ENCODE measurements at regions not wholly inside any gene's neighbourhood (a gene's known extent, or its start where the extent isn't known, plus 50 kb on each side); places are given as distances from the start of the nearest gene placed in this dataset.

DNA sequence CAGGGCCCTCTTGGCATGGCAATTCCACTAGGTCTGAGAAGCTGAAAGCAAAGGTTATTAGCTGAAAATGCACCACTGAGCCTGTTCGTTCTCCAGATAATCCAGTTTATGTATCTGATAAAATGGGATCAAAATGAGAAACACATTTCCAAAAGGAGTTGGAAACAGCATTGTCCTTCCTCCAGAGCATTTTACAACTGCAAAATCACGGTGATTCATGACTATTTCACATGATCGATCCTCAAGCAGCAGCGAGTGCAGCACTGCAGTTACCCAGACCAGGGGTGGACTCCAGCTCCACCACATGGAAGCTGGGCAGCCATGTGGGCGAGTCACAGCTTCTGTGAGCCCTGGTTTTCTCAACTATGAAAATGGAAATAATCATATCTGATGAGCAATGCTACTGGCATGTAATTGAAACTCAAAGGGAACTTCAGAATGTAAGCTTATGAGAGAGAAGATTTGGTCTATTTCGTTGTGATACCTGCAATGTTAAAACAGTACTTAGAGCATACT is 78.7 kb upstream of the MSX1 start:
- no peak for FAIRE-seq
- Histone ChIP-seq H4K20me1 (ENCODE audit: control insufficient read depth, extremely low read depth, insufficient read depth, low read length) (no peaks in the 10 kb centered on the region), H3K9me3 (ENCODE audit: control insufficient read depth, low read depth, low read length) (no peaks in the 10 kb centered on the region), H3K27me3 (ENCODE audit: control insufficient read depth, extremely low read depth, insufficient read depth, low read length) (peaks cover 3% of the 10 kb centered on the region), H3K4me1 (ENCODE audit: control insufficient read depth, extremely low read depth, insufficient read depth, low read length) (no peaks in the 10 kb centered on the region), H3K36me3 (ENCODE audit: control insufficient read depth in 2 of 2, extremely low read depth in 1 of 2, insufficient read depth in 2 of 2, low read length in 2 of 2) (no peaks in the 10 kb centered on the region), H3K4me3 (ENCODE audit: control insufficient read depth in 2 of 3, extremely low read depth in 1 of 3, insufficient read depth in 2 of 3, low read depth in 1 of 3, low read length in 3 of 3) (no peak overlapping the region), H3K27ac (ENCODE audit: control insufficient read depth, insufficient read depth, low read length) (no peak overlapping the region), H3K79me2 (ENCODE audit: control insufficient read depth, insufficient read depth, low read length) (no peaks in the 10 kb centered on the region), H3K4me2 (ENCODE audit: control insufficient read depth, extremely low read depth, insufficient read depth, low read depth, low read length) (no peak overlapping the region), H2AFZ (ENCODE audit: control insufficient read depth, low read length) (no peak overlapping the region), H3K9ac (ENCODE audit: control insufficient read depth, extremely low read depth, insufficient read depth, low read length) (no peak overlapping the region), H3K9me1 (ENCODE audit: control insufficient read depth, extremely low read depth, insufficient read depth, low read length) (no peaks in the 10 kb centered on the region)
- DNase-seq (ENCODE audit: low read depth, low spot score), result no peak
- TF ChIP-seq, protein P1, sequence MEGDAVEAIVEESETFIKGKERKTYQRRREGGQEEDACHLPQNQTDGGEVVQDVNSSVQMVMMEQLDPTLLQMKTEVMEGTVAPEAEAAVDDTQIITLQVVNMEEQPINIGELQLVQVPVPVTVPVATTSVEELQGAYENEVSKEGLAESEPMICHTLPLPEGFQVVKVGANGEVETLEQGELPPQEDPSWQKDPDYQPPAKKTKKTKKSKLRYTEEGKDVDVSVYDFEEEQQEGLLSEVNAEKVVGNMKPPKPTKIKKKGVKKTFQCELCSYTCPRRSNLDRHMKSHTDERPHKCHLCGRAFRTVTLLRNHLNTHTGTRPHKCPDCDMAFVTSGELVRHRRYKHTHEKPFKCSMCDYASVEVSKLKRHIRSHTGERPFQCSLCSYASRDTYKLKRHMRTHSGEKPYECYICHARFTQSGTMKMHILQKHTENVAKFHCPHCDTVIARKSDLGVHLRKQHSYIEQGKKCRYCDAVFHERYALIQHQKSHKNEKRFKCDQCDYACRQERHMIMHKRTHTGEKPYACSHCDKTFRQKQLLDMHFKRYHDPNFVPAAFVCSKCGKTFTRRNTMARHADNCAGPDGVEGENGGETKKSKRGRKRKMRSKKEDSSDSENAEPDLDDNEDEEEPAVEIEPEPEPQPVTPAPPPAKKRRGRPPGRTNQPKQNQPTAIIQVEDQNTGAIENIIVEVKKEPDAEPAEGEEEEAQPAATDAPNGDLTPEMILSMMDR (optimal IDR thresholded peaks at IDR 0.05 in 1 of 3, IDR thresholded peaks at IDR 0.05 in 1 of 3, conservative IDR thresholded peaks at IDR 0.05 in 1 of 3; ENCODE audit: extremely low read depth in 1 of 3, insufficient read depth in 2 of 3, low read length in 3 of 3), result peak in 2 of 3 experiments; percentile 8 to 31
- no peak for TF ChIP-seq EZH2 (IDR thresholded peaks at IDR 0.05; ENCODE audit: low read length)
- dilution Hi-C loops (cut with MboI; ENCODE audit: extremely low pct_ligation_motif_present, low sequenced_read_pairs), result no loop called here

DNA sequence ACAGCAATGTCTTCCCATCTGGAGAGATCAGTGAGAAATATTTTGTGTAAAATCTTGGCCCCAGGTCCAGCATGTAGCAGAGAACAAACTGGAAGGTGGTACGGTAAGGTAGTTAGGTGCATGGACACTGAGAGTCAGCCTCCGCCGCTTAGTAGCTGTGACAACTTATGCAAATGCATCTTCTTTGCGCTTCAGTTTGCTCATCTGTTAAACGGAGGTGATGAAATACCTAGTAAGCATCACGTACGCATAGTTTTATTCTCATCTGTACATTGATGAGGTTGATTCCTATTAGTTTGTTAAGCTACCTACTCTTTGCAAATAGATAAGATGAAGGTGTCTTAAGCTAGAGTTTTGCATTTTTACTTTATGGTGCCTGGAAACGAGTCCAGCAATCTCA is 80.0 kb upstream of the MSX1 start:
- Histone ChIP-seq H3K9me1 (ENCODE audit: control insufficient read depth, extremely low read depth, insufficient read depth, low read length) (no peaks in the 10 kb centered on the region), H3K4me1 (ENCODE audit: control insufficient read depth, extremely low read depth, insufficient read depth, low read length) (no peaks in the 10 kb centered on the region), H3K9me3 (ENCODE audit: control insufficient read depth, low read depth, low read length) (no peaks in the 10 kb centered on the region), H4K20me1 (ENCODE audit: control insufficient read depth, extremely low read depth, insufficient read depth, low read length) (no peaks in the 10 kb centered on the region), H3K79me2 (ENCODE audit: control insufficient read depth, insufficient read depth, low read length) (no peaks in the 10 kb centered on the region), H3K27me3 (ENCODE audit: control insufficient read depth, extremely low read depth, insufficient read depth, low read length) (peaks cover 3% of the 10 kb centered on the region), H3K27ac (ENCODE audit: control insufficient read depth, insufficient read depth, low read length) (no peak overlapping the region), H3K36me3 (ENCODE audit: control insufficient read depth in 2 of 2, extremely low read depth in 1 of 2, insufficient read depth in 2 of 2, low read length in 2 of 2) (no peaks in the 10 kb centered on the region), H3K4me2 (ENCODE audit: control insufficient read depth, extremely low read depth, insufficient read depth, low read depth, low read length) (no peak overlapping the region), H2AFZ (ENCODE audit: control insufficient read depth, low read length) (no peak overlapping the region), H3K9ac (ENCODE audit: control insufficient read depth, extremely low read depth, insufficient read depth, low read length) (no peak overlapping the region), H3K4me3 (ENCODE audit: control insufficient read depth in 2 of 3, extremely low read depth in 1 of 3, insufficient read depth in 2 of 3, low read depth in 1 of 3, low read length in 3 of 3) (no peak overlapping the region)
- DNase-seq (ENCODE audit: low read depth, low spot score) (no peak), FAIRE-seq (no peak)
- dilution Hi-C loops (cut with MboI; ENCODE audit: extremely low pct_ligation_motif_present, low sequenced_read_pairs), result no loop called here
- TF ChIP-seq EZH2 (IDR thresholded peaks at IDR 0.05; ENCODE audit: low read length), result no peak
- TF ChIP-seq, protein P1 (optimal IDR thresholded peaks at IDR 0.05 in 1 of 3, IDR thresholded peaks at IDR 0.05 in 1 of 3, conservative IDR thresholded peaks at IDR 0.05 in 1 of 3; ENCODE audit: extremely low read depth in 1 of 3, insufficient read depth in 2 of 3, low read length in 3 of 3), result no peak
